HCEC 1CT (cell line): ENCODE measurements at regions not wholly inside any gene's neighbourhood (a gene's known extent, or its start where the extent isn't known, plus 50 kb on each side); places are given as distances from the start of the nearest gene placed in this dataset.
A peak's percentile ranks its signal among the peaks of the same experiment; 100 is the strongest.
"Not testable (repeated sequence)": the region's sequence is repeated elsewhere in the genome, so short reads cannot be mapped to it uniquely, and the experiment has no call there.

Experiments used
- DNase-seq: peaks from one replicate; pipeline ENCODE4 v3.0.0-alpha.2; 2017

- DNase-seq: no peak
Observed at GRCh38 chr2:83014462-83014861, 1444.6 kb downstream of the SUCLG1 start.

DNA sequence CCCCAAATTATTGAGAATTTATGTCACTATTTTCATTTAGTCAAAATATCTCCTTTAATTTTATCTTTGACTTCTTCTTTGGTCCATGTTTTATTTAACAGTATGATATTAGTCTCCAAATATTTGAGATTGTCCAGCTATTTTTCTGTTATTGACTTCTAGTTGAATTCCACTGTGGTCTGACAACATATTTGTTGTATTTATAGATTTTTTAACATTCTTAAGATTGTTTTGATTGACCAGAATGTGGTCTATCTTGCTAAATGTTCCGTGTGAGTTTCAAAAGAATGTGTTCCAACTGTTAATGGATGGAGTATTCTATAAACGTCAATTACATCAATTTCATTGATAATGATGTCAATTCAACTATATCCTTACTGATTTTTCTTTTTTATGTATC is 1452.1 kb downstream of the SUCLG1 start:
- peak; percentile 46 for DNase-seq

GRCh38 chr2:83003555-83003954 is 1455.5 kb downstream of the SUCLG1 start:
- DNase-seq: no peak

DNA sequence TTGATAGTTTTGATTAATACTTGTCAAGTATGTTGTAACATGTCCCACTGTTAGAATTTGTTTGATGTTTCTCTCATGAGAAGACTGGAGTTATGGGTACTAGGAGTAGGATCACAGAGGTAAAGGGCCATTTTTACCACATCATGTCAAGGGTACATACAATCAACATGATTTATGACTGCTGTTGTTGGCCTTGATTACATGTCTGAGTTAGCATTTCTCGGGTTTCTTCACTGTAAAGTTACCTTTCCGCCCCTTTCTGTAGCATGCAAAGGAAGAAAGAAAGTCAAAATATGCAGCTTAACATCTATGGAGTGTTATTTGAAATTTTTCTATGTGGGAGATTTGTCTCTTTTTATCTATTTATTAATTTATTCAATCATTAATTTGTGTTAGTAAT is 1456.4 kb downstream of the SUCLG1 start:
- no peak for DNase-seq

DNA sequence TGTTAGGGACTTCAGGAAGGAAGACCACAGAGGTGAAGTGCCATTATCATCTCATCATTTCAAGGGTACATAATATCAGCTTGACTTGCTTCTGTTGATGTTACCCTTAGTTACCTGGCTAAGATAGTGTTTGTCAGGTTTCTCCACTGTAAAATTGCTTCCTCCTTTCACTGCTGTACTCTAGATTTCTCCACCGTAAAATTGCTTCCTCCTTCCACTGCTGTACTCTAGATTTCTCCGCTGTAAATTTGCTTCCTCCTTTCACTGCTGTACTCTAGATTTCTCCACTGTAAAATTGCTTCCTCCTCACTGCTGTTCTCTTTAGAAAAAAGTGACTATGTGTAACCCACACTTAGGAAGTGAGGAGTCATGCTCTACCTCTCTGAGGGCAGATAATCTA is 1460.3 kb downstream of the SUCLG1 start:
- DNase-seq: no peak

GRCh38 chr2:82996217-82996616 is 1462.9 kb downstream of the SUCLG1 start:
- no peak for DNase-seq

- no peak for DNase-seq
Observed at GRCh38 chr2:82994151-82994550, 1464.9 kb downstream of the SUCLG1 start.

GRCh38 chr2:82993609-82994008 is 1465.5 kb downstream of the SUCLG1 start:
- no peak for DNase-seq

GRCh38 chr2:82992968-82993367 is 1466.1 kb downstream of the SUCLG1 start:
- DNase-seq: no peak

GRCh38 chr2:82987706-82988105 is 1471.4 kb downstream of the SUCLG1 start:
- DNase-seq: not testable (repeated sequence)

- DNase-seq: no peak
Observed at GRCh38 chr2:82986899-82987298, 1472.2 kb downstream of the SUCLG1 start.

GRCh38 chr2:82985572-82986197 is 1473.4 kb downstream of the SUCLG1 start:
- DNase-seq: no peak

DNA sequence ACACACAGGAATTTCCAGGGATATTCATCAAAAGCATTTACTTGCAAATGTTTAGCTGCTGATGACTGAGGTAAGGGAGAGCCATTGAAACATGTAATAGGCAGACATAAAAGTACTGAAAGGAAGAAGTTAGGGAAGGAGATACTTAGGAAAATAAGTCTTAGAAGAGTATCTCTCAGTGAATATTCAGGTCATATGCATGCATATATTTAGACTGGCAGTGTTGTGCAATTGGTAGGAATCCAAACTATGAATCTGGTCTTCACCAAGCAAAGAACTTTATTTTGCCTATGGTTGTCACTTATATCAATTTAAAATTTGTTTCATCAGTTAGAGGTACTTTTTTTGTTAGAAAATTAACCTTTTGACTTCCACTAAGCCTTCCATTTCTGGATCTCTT is 1490.7 kb downstream of the SUCLG1 start:
- DNase-seq: peak; percentile 26

DNA sequence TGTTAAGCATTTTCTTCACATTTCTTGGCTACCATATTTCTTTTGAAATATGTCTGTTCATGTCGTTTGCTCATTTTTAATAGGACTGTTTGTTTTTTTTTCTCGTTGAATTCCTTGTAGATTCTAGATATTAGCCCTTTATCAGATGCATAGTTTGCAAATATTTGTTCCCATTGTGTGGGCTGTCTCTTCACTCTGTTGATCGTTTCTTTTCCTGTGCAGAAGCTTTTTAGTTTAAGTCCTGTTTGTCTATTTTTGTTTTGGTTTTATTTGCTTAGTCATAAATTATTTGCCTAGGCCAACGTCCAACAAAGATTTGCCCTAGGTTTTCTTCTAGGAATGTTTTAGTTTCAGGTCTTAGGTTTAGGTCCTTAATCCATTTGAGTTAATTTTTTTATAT is 1494.7 kb downstream of the SUCLG1 start:
- DNase-seq: no peak

- DNase-seq: peak; percentile 36
Observed at GRCh38 chr2:82959727-82960126, 1499.4 kb downstream of the SUCLG1 start.

GRCh38 chr2:82954868-82955267 is 1504.2 kb downstream of the SUCLG1 start:
- DNase-seq: no peak

GRCh38 chr2:82939211-82939610 is 1519.9 kb downstream of the SUCLG1 start:
- no peak for DNase-seq

DNA sequence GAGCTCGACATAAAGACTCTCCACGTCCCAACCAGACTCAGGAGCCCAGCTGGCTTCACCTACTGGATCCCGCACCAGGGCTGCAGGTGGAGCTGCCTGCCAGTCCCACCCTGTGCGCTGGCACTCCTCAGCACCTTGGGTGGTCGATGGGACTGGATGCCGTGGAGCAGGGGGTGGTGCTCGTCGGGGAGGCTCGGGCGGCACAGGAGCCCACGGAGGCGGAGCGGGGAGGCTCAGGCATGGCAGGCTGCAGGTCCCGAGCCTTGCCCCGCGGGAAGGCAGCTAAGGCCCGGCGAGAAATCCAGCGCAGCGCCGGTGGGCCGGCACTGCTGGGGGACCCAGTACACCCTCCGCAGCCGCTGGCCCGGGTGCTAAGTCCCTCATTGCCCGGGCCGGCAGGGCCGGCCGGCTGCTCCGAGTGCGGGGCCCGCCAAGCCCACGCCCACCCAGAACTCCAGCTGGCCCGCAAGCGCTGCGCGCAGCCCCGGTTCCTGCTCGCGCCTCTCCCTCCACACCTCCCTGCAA is 1520.7 kb downstream of the SUCLG1 start:
- DNase-seq: not testable (repeated sequence)

DNA sequence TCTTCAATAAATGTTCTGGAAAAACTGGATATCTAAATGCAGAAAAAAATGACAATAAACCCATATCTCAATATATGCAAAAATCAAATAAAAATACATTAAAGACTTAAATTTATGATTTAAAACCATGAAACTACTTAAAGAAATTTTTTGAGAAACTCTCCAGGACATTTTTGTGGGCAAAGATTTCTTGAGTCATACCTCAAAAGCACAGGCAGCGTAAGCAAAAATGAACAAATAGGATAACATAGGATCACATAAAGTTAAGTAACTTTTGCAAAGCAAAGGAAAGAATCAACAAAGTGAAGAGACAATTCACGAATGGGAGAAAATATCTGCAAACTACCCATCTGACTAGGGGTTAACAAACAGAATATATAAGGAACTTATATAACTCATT is 1545.5 kb downstream of the SUCLG1 start:
- DNase-seq: peak; percentile 24

- no peak for DNase-seq
Observed at GRCh38 chr2:82896117-82896516, 1563.0 kb downstream of the SUCLG1 start.

DNA sequence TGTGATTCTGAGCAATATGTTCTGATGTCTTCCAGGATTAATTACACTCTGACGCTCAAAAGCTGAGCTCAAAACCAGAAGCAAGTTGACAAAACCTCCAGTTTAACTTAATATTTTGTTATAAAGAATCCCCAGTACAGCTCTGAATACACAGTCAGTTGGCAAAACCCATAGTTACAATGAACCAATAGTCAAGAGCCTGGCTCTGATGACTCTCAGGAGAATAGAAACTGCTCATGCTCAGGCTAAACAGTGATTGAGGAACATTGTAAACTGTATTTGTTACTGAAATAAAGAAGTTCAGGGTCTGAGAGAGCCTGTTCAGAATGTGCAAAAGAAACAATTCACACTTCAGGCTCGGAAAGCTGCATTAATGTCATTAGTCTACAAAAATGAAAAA is 1565.9 kb downstream of the SUCLG1 start:
- no peak for DNase-seq

- no peak for DNase-seq
Observed at GRCh38 chr2:82879803-82880202, 1579.3 kb downstream of the SUCLG1 start.

GRCh38 chr2:82875858-82876257 is 1583.2 kb downstream of the SUCLG1 start:
- no peak for DNase-seq

DNA sequence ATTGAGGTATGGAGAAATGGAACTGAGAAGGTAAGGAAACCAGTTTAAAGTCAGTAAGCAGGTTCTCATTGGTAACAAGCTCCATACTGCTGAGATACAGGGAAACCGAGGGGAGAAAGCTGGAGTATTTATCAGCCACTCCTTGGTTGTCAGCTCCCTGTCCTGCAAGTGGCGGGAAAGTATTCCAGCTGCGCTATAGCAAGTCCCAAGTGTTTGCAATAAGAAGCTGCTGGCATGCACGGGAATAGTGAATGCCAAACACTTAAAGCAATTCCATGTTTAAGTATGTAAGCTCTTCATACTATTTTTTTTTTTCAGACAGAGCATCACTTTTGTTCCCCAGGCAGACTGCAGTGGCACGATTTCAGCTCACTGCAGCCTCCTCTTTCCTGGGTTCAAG is 1601.1 kb downstream of the SUCLG1 start:
- no peak for DNase-seq

GRCh38 chr2:82853299-82853698 is 1605.8 kb downstream of the SUCLG1 start:
- no peak for DNase-seq
